NCI-H2227 treated with DMSO at 0.1 percent for 48 hours (cell line): ENCODE measurements at regions not wholly inside any gene's neighbourhood (a gene's known extent, or its start where the extent isn't known, plus 50 kb on each side); places are given as distances from the start of the nearest gene placed in this dataset.

Experiments used
- DNase-seq: peaks from one replicate; lab custom pipeline; 2025; lab: John Stamatoyannopoulos, UW

- no peak for DNase-seq
Measured at GRCh38 chr10:125213541-125214282, 53.3 kb upstream of the CTBP2 start.

- no peak for DNase-seq
Measured at GRCh38 chr10:125212150-125212809, 51.9 kb upstream of the CTBP2 start.
